Vagina (tissue), 2 donors: ENCODE measurements at regions not wholly inside any gene's neighbourhood (a gene's known extent, or its start where the extent isn't known, plus 50 kb on each side); places are given as distances from the start of the nearest gene placed in this dataset.

Source experiments
- DNase-seq, 2 donors: peaks; one replicate each; pipeline ENCODE4 v3.0.0-alpha.2; 2017; ENCODE audit errors: extremely low spot score in 2 of 2
- H3K27ac ChIP-seq: fragments of 200-600 bp; sonication (generic); one replicate; pipeline ENCODE4 v1.5.1; 2019
- H3K27me3 ChIP-seq: fragments of 200-600 bp; sonication (generic); one replicate; pipeline ENCODE4 v1.5.1; 2019
- H3K36me3 ChIP-seq, 2 donors: fragments of 200-600 bp; sonication (generic); one replicate each; pipeline ENCODE4 v1.5.1; 2017 to 2019
- H3K4me1 ChIP-seq: fragments of 200-600 bp; sonication (generic); one replicate; pipeline ENCODE4 v1.5.1; 2019
- H3K4me3 ChIP-seq, 2 donors: fragments of 200-600 bp; sonication (generic); 1 replicate in 1 of 2; 2 replicates in 1 of 2; pipeline ENCODE4 v1.5.1; 2016 to 2019
- H3K9me3 ChIP-seq: fragments of 200-600 bp; sonication (generic); one replicate; pipeline ENCODE4 v1.5.1; 2019
- POLR2A ChIP-seq, 2 donors: fragments of 450-650 bp; IDR thresholded peaks; one replicate each; pipeline ENCODE4 v1.6.1; 2017; ENCODE audit warnings: antibody characterized with exemption in 2 of 2, mild to moderate bottlenecking in 2 of 2, moderate library complexity in 2 of 2
- POLR2AphosphoS5 ChIP-seq, 2 donors: sonication (generic); formaldehyde crosslinking; IDR thresholded peaks; one replicate each; pipeline ENCODE4 v1.9.0; 2017; ENCODE audit warnings: antibody characterized with exemption in 2 of 2, mild to moderate bottlenecking in 2 of 2, low read depth in 1 of 2; ENCODE audit not compliant: insufficient read depth in 1 of 2
- intact Hi-C: fragments of 100-400 bp; cut with DNase I; formaldehyde crosslinking; loops from one replicate; pipeline ENCODE4 v1.15.1; 2023
- TF ChIP-seq, protein P1 (sequence below), 3 experiments: fragments of 450-650 bp in 2 of 3; fragments of 200-600 bp in 1 of 3; sonication (generic) in 1 of 3; IDR thresholded peaks; one replicate each; pipeline ENCODE4 v1.5.1; 2017 to 2019; ENCODE audit warnings: antibody characterized with exemption in 3 of 3, mild to moderate bottlenecking in 2 of 3, moderate library complexity in 2 of 3

DNA sequence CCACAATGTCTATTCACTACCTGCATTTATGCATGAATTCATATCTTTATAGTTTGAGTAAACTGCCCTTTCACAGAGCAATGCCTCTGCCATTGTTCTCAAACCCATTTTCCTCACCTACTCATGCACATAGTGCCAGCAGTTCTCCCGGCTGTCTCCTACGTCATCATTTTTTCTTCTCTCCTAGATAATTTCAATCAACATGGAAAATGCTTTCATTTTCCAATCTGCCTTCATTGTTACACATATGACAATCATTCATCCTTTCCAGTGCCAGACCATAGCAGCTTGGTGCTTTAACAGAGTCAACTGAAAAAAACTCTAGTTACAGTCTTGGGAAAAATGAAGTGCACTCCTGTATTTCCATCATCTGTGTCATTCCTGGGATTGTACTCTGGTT lies 514.8 kb upstream of the CTNND2 start:
- DNase-seq: no peak
- H3K9me3 ChIP-seq: no peaks in the 10 kb centered on the region
- no peak overlapping the region for H3K27ac ChIP-seq
- no peaks in the 10 kb centered on the region for H3K4me1 ChIP-seq
- H3K27me3 ChIP-seq: no peaks in the 10 kb centered on the region
- H3K4me3 ChIP-seq: no peak overlapping the region
- intact Hi-C loops: no loop called here
- no peaks in the 10 kb centered on the region for H3K36me3 ChIP-seq
- TF ChIP-seq, protein P1, sequence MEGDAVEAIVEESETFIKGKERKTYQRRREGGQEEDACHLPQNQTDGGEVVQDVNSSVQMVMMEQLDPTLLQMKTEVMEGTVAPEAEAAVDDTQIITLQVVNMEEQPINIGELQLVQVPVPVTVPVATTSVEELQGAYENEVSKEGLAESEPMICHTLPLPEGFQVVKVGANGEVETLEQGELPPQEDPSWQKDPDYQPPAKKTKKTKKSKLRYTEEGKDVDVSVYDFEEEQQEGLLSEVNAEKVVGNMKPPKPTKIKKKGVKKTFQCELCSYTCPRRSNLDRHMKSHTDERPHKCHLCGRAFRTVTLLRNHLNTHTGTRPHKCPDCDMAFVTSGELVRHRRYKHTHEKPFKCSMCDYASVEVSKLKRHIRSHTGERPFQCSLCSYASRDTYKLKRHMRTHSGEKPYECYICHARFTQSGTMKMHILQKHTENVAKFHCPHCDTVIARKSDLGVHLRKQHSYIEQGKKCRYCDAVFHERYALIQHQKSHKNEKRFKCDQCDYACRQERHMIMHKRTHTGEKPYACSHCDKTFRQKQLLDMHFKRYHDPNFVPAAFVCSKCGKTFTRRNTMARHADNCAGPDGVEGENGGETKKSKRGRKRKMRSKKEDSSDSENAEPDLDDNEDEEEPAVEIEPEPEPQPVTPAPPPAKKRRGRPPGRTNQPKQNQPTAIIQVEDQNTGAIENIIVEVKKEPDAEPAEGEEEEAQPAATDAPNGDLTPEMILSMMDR (IDR thresholded peaks at IDR 0.05): no peak
- TF ChIP-seq POLR2AphosphoS5 (IDR thresholded peaks at IDR 0.05; ENCODE audit: insufficient read depth in 1 of 2, low read depth in 1 of 2) (no peak), POLR2A (IDR thresholded peaks at IDR 0.05) (no peak)

DNA sequence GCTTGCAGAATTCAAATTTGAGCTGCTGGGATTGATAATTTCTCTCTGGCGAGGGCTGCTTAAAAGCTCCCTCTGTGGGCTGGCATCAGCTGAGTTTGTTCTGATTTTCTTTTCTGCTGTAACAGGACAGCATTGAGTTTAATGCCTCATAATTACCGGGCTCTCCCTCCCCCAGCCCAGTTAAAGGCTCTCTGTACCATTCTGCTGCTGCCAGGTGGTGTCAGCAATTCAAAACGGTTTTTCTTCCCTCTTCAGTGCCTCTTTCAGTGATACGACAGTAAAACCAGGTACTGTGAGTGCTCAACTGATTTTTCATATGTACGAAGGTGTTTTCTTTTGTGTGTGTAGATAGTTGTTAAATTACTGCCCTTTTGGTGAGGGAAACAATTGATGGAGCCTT lies 509.3 kb upstream of the CTNND2 start:
- Histone ChIP-seq H3K27ac (no peak overlapping the region), H3K36me3 (no peaks in the 10 kb centered on the region), H3K27me3 (no peaks in the 10 kb centered on the region), H3K4me3 (no peak overlapping the region), H3K9me3 (no peaks in the 10 kb centered on the region), H3K4me1 (no peaks in the 10 kb centered on the region)
- intact Hi-C loops: no loop called here
- TF ChIP-seq POLR2A (IDR thresholded peaks at IDR 0.05) (no peak), POLR2AphosphoS5 (IDR thresholded peaks at IDR 0.05; ENCODE audit: insufficient read depth in 1 of 2, low read depth in 1 of 2) (no peak)
- TF ChIP-seq, protein P1 (IDR thresholded peaks at IDR 0.05): no peak
- no peak for DNase-seq

DNA sequence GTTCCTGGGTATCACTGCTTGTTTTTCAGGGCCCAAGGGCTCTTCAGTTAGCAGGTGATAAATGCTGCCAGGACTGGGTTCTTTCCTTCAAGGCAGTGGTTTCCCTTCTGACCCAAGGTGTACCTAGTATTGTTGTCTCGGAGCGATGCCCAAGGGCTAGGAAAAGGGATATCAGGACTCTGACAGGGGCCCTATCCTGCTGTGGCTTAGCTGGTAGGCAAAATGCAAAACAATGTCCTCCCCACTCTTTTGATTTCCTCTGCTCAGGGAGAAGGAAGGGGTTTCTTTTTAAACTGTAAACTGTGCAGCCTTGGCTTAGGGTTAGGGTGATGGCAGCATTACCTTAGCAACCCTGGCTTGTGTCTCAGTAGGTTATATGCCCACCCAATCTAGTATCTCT lies 508.8 kb upstream of the CTNND2 start:
- H3K36me3 ChIP-seq: no peaks in the 10 kb centered on the region
- H3K4me3 ChIP-seq: no peak overlapping the region
- intact Hi-C loops: no loop called here
- H3K27me3 ChIP-seq: no peaks in the 10 kb centered on the region
- no peaks in the 10 kb centered on the region for H3K4me1 ChIP-seq
- TF ChIP-seq POLR2A (IDR thresholded peaks at IDR 0.05): no peak
- TF ChIP-seq, protein P1 (IDR thresholded peaks at IDR 0.05): no peak
- TF ChIP-seq POLR2AphosphoS5 (IDR thresholded peaks at IDR 0.05; ENCODE audit: insufficient read depth in 1 of 2, low read depth in 1 of 2): no peak
- no peaks in the 10 kb centered on the region for H3K9me3 ChIP-seq
- no peak for DNase-seq
- no peak overlapping the region for H3K27ac ChIP-seq

DNA sequence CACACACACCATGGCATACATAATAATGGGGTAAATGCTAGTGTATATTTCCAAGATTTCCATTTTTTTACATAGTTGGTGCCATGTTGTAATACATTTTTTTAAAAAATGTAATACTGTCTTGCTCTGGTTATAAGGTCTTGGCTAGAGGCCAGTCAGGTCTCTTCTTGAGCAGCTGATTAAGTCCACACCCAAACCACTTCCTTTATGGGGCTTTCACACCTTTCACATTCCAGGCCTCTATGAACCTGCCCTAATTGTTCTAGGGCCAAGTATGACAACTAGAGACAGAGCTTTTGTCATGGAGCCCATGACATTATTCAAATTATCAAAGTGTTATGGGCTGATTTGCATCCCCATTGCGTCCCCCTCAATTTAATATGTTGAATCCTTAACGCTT lies 495.6 kb upstream of the CTNND2 start:
- H3K9me3 ChIP-seq: no peaks in the 10 kb centered on the region
- H3K27ac ChIP-seq: no peak overlapping the region
- no peak overlapping the region for H3K4me3 ChIP-seq
- no peaks in the 10 kb centered on the region for H3K36me3 ChIP-seq
- intact Hi-C loops: loop anchor here (10.0 kb wide), 1 partner anchor 655 kb away; no protein-coding TSS in a partner anchor
- TF ChIP-seq POLR2AphosphoS5 (IDR thresholded peaks at IDR 0.05; ENCODE audit: insufficient read depth in 1 of 2, low read depth in 1 of 2) (no peak), POLR2A (IDR thresholded peaks at IDR 0.05) (no peak)
- TF ChIP-seq, protein P1 (IDR thresholded peaks at IDR 0.05): no peak
- DNase-seq: no peak
- no peaks in the 10 kb centered on the region for H3K27me3 ChIP-seq
- no peaks in the 10 kb centered on the region for H3K4me1 ChIP-seq

DNA sequence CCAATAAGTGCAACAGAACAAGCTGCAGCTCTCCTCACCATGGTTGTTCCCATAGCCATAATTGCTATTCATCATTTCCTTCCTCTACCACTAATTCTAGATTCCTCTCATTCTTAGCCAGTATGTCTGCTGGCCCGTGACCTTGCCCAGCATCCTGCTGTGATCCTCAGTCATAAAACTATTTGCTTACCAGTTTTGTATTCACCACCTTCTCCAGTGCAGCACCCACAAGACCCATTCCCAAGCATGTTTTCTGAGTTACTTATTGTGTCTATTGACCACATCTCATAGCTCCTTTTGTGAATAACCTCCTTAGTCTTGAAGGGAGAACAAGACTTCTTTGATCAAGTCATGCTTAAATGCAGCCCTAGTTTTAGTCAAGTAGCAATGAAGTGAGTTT lies 488.0 kb upstream of the CTNND2 start:
- H3K27ac ChIP-seq: no peak overlapping the region
- intact Hi-C loops: loop anchor here (10.0 kb wide), 1 partner anchor 647 kb away; no protein-coding TSS in a partner anchor
- no peak for DNase-seq

More for the DNA sequence above, 488.0 kb upstream of the CTNND2 start:
- Histone ChIP-seq H3K9me3 (no peaks in the 10 kb centered on the region), H3K36me3 (no peaks in the 10 kb centered on the region), H3K4me1 (no peaks in the 10 kb centered on the region), H3K4me3 (no peak overlapping the region), H3K27me3 (no peaks in the 10 kb centered on the region)
- TF ChIP-seq POLR2AphosphoS5 (IDR thresholded peaks at IDR 0.05; ENCODE audit: insufficient read depth in 1 of 2, low read depth in 1 of 2): no peak
- TF ChIP-seq, protein P1 (IDR thresholded peaks at IDR 0.05): no peak
- no peak for TF ChIP-seq POLR2A (IDR thresholded peaks at IDR 0.05)
